IMR-90 (cell line): ENCODE measurements at regions not wholly inside any gene's neighbourhood (a gene's known extent, or its start where the extent isn't known, plus 50 kb on each side); places are given as distances from the start of the nearest gene placed in this dataset.

Source experiments
- POLR2A ChIP-seq: IDR thresholded peaks from 2 replicates; pipeline ENCODE4 v1.6.1; 2012; ENCODE audit warnings: mild to moderate bottlenecking, low read depth, low read length
- RFX5 ChIP-seq: IDR thresholded peaks from 2 replicates; pipeline ENCODE4 v1.8.0; 2012; ENCODE audit warnings: low read depth, mild to moderate bottlenecking, low read length, moderate library complexity
- TF ChIP-seq, protein P1 (sequence below): fragments of 150-350 bp; IDR thresholded peaks from 2 replicates; pipeline ENCODE4 v1.6.1; 2016; ENCODE audit warnings: low read depth, mild to moderate bottlenecking, low read length, moderate library complexity, borderline replicate concordance
- TF ChIP-seq, protein P2 (sequence below): conservative IDR thresholded peaks from 2 replicates; pipeline ENCODE4 v1.5.1; 2012; ENCODE audit warnings: mild to moderate bottlenecking, low read depth, low read length, improper control_type of control experiment

DNA sequence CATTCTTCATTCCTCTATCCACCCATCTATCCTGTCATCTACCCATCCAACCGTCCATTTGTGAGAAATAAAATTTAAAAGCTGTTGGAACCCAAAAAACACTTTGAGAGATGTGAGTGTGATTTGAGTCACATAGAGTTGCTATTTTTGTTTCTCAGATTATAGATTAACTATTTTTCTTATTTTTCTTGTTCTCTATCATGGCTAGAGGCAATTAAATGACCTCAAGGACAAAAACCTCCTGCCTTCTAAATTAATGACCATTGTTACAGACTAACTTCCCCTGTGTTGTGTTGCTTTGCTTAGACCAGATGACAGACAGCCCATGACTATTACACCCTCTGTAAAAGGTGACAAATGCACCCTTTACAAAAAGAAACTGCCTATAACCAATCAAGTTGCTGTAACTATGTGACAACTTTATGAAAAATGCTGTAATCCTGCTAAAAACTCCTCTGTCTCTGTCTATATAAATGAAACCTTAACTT lies 207.9 kb upstream of the CXCR4 start:
- no peak for TF ChIP-seq POLR2A
- TF ChIP-seq, protein P1, sequence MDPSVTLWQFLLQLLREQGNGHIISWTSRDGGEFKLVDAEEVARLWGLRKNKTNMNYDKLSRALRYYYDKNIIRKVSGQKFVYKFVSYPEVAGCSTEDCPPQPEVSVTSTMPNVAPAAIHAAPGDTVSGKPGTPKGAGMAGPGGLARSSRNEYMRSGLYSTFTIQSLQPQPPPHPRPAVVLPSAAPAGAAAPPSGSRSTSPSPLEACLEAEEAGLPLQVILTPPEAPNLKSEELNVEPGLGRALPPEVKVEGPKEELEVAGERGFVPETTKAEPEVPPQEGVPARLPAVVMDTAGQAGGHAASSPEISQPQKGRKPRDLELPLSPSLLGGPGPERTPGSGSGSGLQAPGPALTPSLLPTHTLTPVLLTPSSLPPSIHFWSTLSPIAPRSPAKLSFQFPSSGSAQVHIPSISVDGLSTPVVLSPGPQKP = no peak
- TF ChIP-seq, protein P2, sequence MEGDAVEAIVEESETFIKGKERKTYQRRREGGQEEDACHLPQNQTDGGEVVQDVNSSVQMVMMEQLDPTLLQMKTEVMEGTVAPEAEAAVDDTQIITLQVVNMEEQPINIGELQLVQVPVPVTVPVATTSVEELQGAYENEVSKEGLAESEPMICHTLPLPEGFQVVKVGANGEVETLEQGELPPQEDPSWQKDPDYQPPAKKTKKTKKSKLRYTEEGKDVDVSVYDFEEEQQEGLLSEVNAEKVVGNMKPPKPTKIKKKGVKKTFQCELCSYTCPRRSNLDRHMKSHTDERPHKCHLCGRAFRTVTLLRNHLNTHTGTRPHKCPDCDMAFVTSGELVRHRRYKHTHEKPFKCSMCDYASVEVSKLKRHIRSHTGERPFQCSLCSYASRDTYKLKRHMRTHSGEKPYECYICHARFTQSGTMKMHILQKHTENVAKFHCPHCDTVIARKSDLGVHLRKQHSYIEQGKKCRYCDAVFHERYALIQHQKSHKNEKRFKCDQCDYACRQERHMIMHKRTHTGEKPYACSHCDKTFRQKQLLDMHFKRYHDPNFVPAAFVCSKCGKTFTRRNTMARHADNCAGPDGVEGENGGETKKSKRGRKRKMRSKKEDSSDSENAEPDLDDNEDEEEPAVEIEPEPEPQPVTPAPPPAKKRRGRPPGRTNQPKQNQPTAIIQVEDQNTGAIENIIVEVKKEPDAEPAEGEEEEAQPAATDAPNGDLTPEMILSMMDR = no peak
- TF ChIP-seq RFX5 = no peak
